ENCODE measurements at regions not wholly inside any gene's neighbourhood (a gene's known extent, or its start where the extent isn't known, plus 50 kb on each side); places are given as distances from the start of the nearest gene placed in this dataset.

GRCh38 chr11:92440701-92441442, 216.3 kb downstream of the FAT3 start:
- no peak for TF ChIP-seq CTCF (IDR thresholded peaks at IDR 0.05; ENCODE audit: borderline replicate concordance, extremely low read depth, low read length, poor library complexity, severe bottlenecking)
- TF ChIP-seq EZH2 (IDR thresholded peaks at IDR 0.05; ENCODE audit: borderline replicate concordance, low read depth, low read length, severe bottlenecking) = no peak
